Caco-2 (cell line): ENCODE measurements at regions not wholly inside any gene's neighbourhood (a gene's known extent, or its start where the extent isn't known, plus 50 kb on each side); places are given as distances from the start of the nearest gene placed in this dataset.

Experiments
- BruUV-seq: library from RNA; stranded (reverse); fragments of 400-500 nt; replicated peaks from 2 replicates; lab custom pipeline; 2021; lab: Mats Ljungman, UMichigan
- CTCF ChIA-PET: fragments of 300-600 bp; sonication (Branson Sonifier 250); formaldehyde crosslinking; loops from one replicate; lab custom pipeline; 2022; ENCODE audit warnings: antibody characterized with exemption; lab: Charles Lee
- POLR2A ChIA-PET: fragments of 300-600 bp; sonication (Branson Sonifier 250); formaldehyde crosslinking; loops from one replicate; lab custom pipeline; 2022; ENCODE audit warnings: antibody characterized with exemption; lab: Charles Lee
- DNase-seq, 2 experiments: peaks; one replicate each; pipeline versions ENCODE4 v3.0.0 to v3.0.0-alpha.2; 2020 to 2022
- H3K27me3 ChIP-seq: replicated peaks from 2 replicates; pipeline ENCODE4 v1.6.0; 2011; ENCODE audit warnings: low read length; ENCODE audit not compliant: control insufficient read depth, insufficient read depth
- H3K36me3 ChIP-seq: 2 replicates; pipeline ENCODE4 v1.5.1; 2011; ENCODE audit warnings: low read length; ENCODE audit not compliant: control insufficient read depth, insufficient read depth
- H3K4me1 ChIP-seq: fragments of 250-450 bp; sonication (Bioruptor Pico); 2 replicates; pipeline ENCODE4 v1.5.1; 2020; ENCODE audit warnings: mild to moderate bottlenecking
- H3K4me3 ChIP-seq: 2 replicates; pipeline ENCODE4 v1.5.1; 2011; ENCODE audit warnings: low read depth, mild to moderate bottlenecking, control low read depth, low read length
- H3K9me3 ChIP-seq: fragments of 250-450 bp; sonication (Bioruptor Pico); 2 replicates; pipeline ENCODE4 v1.5.1; 2020; ENCODE audit warnings: mild to moderate bottlenecking, moderate library complexity
- H3K27ac Mint-ChIP-seq: one replicate; pipeline ENCODE4 v1.8.0; 2022; ENCODE audit warnings: mixed read lengths; ENCODE audit not compliant: unreplicated experiment
- H3K27me3 Mint-ChIP-seq: one replicate; pipeline ENCODE4 v1.8.0; 2022; ENCODE audit warnings: mixed read lengths; ENCODE audit not compliant: insufficient read depth, unreplicated experiment
- H3K36me3 Mint-ChIP-seq: one replicate; pipeline ENCODE4 v1.8.0; 2022; ENCODE audit warnings: mild to moderate bottlenecking, mixed read lengths; ENCODE audit not compliant: insufficient read depth, unreplicated experiment
- H3K4me1 Mint-ChIP-seq: one replicate; pipeline ENCODE4 v1.8.0; 2022; ENCODE audit warnings: low read depth, mixed read lengths; ENCODE audit not compliant: unreplicated experiment
- H3K4me3 Mint-ChIP-seq: one replicate; pipeline ENCODE4 v1.8.0; 2022; ENCODE audit warnings: mild to moderate bottlenecking, moderate library complexity, mixed read lengths; ENCODE audit not compliant: unreplicated experiment
- H3K9me3 Mint-ChIP-seq: one replicate; pipeline ENCODE4 v1.8.0; 2022; ENCODE audit warnings: mixed read lengths; ENCODE audit not compliant: unreplicated experiment
- intact Hi-C: fragments of 100-400 bp; cut with micrococcal nuclease; formaldehyde crosslinking; loops from one replicate; pipeline ENCODE4 v1.10.0; 2022; ENCODE audit not compliant: unreplicated experiment
- TF ChIP-seq, protein P1 (sequence below), 2 experiments: fragments of 200-600 bp in 1 of 2; IDR thresholded peaks; 1 replicate in 1 of 2; 2 replicates in 1 of 2; pipeline versions ENCODE4 v1.5.1 to v1.8.0; 2011 to 2022; ENCODE audit warnings: antibody characterized with exemption in 1 of 2, control low read depth in 1 of 2, inconsistent platforms in 1 of 2, low read depth in 1 of 2, low read length in 1 of 2, mild to moderate bottlenecking in 1 of 2, moderate library complexity in 1 of 2; ENCODE audit not compliant: insufficient read depth in 1 of 2, severe bottlenecking in 1 of 2, unreplicated experiment in 1 of 2

DNA sequence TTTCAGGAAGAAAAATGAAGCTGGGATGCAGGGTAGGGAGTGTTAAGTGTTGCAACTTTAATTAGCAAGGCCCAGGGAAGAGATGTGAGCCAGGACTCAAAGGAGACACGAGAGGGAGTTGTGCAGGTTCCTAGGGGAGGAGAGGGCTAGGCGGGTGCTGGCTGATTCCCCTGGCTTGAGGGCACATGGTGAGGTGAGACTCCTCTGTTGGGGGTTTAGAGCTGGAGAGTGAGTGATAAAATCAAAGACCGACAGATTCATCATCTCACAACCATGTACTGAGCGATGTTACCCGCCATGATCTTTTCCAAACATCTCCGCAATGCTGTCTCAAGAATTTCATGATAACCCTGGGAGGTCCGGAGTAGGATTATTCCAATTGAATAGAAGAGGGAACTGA is 161.8 kb upstream of the CSF3R start:
- Histone ChIP-seq H3K9me3 (no peaks in the 10 kb centered on the region), H3K27me3 (no peaks in the 10 kb centered on the region; the same call in 1 of the 2 replicates), H3K4me3 (no peak overlapping the region), H3K4me1 (no peaks in the 10 kb centered on the region), H3K36me3 (no peaks in the 10 kb centered on the region)
- H3K36me3 Mint-ChIP-seq = no peaks in the 10 kb centered on the region
- CTCF ChIA-PET = no interaction called here
- no peaks in the 10 kb centered on the region for H3K9me3 Mint-ChIP-seq
- H3K27me3 Mint-ChIP-seq = peaks cover 26% of the 10 kb centered on the region
- no peak overlapping the region for H3K27ac Mint-ChIP-seq
- H3K4me1 Mint-ChIP-seq = no peaks in the 10 kb centered on the region
- TF ChIP-seq, protein P1, sequence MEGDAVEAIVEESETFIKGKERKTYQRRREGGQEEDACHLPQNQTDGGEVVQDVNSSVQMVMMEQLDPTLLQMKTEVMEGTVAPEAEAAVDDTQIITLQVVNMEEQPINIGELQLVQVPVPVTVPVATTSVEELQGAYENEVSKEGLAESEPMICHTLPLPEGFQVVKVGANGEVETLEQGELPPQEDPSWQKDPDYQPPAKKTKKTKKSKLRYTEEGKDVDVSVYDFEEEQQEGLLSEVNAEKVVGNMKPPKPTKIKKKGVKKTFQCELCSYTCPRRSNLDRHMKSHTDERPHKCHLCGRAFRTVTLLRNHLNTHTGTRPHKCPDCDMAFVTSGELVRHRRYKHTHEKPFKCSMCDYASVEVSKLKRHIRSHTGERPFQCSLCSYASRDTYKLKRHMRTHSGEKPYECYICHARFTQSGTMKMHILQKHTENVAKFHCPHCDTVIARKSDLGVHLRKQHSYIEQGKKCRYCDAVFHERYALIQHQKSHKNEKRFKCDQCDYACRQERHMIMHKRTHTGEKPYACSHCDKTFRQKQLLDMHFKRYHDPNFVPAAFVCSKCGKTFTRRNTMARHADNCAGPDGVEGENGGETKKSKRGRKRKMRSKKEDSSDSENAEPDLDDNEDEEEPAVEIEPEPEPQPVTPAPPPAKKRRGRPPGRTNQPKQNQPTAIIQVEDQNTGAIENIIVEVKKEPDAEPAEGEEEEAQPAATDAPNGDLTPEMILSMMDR (IDR thresholded peaks at IDR 0.05; ENCODE audit: insufficient read depth in 1 of 2, low read depth in 1 of 2, low read length in 1 of 2, severe bottlenecking in 1 of 2, unreplicated experiment in 1 of 2) = no peak
- no TSS peak for BruUV-seq
- no peak overlapping the region for H3K4me3 Mint-ChIP-seq
- DNase-seq = no peak
- POLR2A ChIA-PET = no interaction called here
- intact Hi-C loops = no loop called here

DNA sequence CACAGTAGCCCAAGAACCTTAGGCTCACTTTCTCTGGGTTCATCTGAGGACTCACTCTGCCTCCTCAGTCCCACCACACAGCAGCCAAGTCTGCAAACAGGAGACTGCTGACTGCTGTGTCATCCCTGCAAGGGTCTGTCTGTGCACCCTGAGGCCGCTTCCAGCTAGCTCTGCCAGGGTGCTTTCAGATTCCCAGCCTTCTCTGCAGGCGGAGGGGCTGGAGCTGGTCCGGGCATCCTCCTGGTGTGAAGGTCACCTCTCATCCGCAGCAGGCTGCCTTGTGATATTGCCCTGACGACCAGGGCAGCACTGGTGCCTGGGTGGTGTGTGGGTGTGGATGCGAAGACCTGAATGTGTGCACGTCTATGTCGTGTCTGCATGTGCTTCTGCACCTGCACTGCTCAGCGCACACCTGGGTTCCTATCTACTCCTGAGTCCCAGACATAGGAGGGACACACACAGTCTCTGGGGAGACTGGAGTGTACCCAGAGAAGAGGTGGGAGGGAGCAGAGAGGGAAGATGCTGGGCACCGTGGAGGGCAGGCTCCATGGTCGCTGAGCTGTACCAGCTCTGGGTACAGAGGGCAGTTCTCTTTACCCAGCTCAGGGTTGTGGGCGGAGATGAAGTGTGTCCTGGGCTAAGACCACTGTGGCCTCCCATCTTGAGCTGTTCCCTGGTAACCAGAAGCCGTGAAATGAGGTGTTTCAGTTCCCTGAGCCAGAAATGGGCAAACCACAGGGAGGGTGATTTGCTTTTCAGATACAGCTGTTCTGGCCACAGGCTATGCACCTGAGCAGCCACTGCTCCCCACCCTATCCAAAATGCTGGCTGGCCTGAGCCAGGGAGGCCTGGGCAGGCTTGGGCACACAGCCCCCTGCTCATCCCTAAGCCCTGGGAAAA is 160.9 kb upstream of the CSF3R start:
- peaks cover 34% of the 10 kb centered on the region for H3K27me3 Mint-ChIP-seq
- TF ChIP-seq, protein P1 (IDR thresholded peaks at IDR 0.05; ENCODE audit: insufficient read depth in 1 of 2, low read depth in 1 of 2, low read length in 1 of 2, severe bottlenecking in 1 of 2, unreplicated experiment in 1 of 2) = no peak
- CTCF ChIA-PET = no interaction called here
- intact Hi-C loops = no loop called here
- no peak for DNase-seq
- no peaks in the 10 kb centered on the region for H3K9me3 Mint-ChIP-seq
- no peaks in the 10 kb centered on the region for H3K4me1 Mint-ChIP-seq
- no peaks in the 10 kb centered on the region for H3K36me3 ChIP-seq
- H3K36me3 Mint-ChIP-seq = no peaks in the 10 kb centered on the region
- H3K27ac Mint-ChIP-seq = no peak overlapping the region
- no peaks in the 10 kb centered on the region; the same call in 1 of the 2 replicates for H3K27me3 ChIP-seq
- H3K4me1 ChIP-seq = no peaks in the 10 kb centered on the region
- no peak overlapping the region for H3K4me3 ChIP-seq
- H3K4me3 Mint-ChIP-seq = no peak overlapping the region
- POLR2A ChIA-PET = no interaction called here
- BruUV-seq = no TSS peak
- no peaks in the 10 kb centered on the region for H3K9me3 ChIP-seq

DNA sequence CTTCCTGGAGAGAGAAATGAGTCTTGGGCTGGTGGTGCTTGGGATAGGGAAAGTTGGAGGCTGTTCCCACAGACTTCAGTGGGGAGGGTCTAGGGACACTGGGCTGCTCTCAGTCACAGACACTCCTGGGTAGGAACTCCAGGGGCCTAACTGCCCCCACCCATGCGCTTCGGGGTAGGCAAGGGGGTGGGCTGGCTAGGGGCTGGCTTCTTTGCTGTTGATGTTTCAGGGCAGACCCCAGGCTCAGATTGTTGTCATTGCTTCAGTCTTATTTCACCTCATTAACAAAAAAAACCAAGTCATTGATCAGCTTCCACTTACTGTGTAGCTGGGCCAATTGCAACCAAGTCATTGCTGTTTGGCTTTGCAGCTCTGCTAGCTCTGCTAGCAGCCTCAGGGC is 160.1 kb upstream of the CSF3R start:
- Histone ChIP-seq H3K4me1 (no peaks in the 10 kb centered on the region), H3K9me3 (no peaks in the 10 kb centered on the region), H3K36me3 (no peaks in the 10 kb centered on the region), H3K27me3 (no peaks in the 10 kb centered on the region; the same call in 1 of the 2 replicates), H3K4me3 (no peak overlapping the region)
- Mint-ChIP-seq H3K27me3 (peaks cover 31% of the 10 kb centered on the region), H3K27ac (no peak overlapping the region), H3K4me1 (no peaks in the 10 kb centered on the region), H3K4me3 (no peak overlapping the region), H3K9me3 (no peaks in the 10 kb centered on the region), H3K36me3 (no peaks in the 10 kb centered on the region)
- no peak for DNase-seq
- ChIA-PET POLR2A (no interaction called here), CTCF (no interaction called here)
- TF ChIP-seq, protein P1 (IDR thresholded peaks at IDR 0.05; ENCODE audit: insufficient read depth in 1 of 2, low read depth in 1 of 2, low read length in 1 of 2, severe bottlenecking in 1 of 2, unreplicated experiment in 1 of 2) = no peak
- BruUV-seq = no TSS peak
- intact Hi-C loops = no loop called here
